Cardiac fibroblast (primary cell): ENCODE measurements at regions not wholly inside any gene's neighbourhood (a gene's known extent, or its start where the extent isn't known, plus 50 kb on each side); places are given as distances from the start of the nearest gene placed in this dataset.
A peak's percentile ranks its signal among the peaks of the same experiment; 100 is the strongest.

Experiments
- DNase-seq, 2 donors: peaks; one replicate each; pipeline versions ENCODE4 v3.0.0 to v3.0.0-alpha.2; 2010; ENCODE audit warnings: low read depth in 2 of 2
- H3K4me3 ChIP-seq, 2 donors: replicated peaks in 1 of 2; 1 replicate in 1 of 2; 2 replicates in 1 of 2; pipeline ENCODE4 v1.5.1; 2011; ENCODE audit warnings: low read depth in 2 of 2, low read length in 2 of 2, mild to moderate bottlenecking in 2 of 2, moderate library complexity in 1 of 2
- CTCF ChIP-seq: IDR thresholded peaks from one replicate; pipeline ENCODE4 v1.5.1; 2011; ENCODE audit warnings: low read depth, mild to moderate bottlenecking, low read length, inconsistent platforms

GRCh38 chr13:64283926-64284325 is 2868.3 kb upstream of the PCDH20 start:
- DNase-seq: peak in 1 of 2 donors; percentile 3

DNA sequence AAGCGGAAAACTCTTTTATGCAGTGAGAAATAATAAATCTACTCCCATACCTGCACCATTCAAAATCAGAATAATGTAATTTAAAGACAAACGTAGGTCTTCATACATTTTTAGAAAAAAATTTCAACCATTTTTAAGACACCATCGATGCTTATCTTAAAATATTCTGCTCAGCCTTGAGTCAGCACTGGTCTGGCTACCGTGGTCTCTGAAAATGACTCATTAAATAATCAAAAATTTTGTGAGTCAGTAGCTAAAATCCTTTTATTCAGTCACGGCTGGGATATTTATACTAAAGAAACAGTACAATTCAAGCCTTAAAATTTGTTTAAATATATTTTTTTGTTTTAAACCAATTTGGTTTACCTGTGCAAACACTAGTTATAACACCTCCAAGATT is 2862.8 kb upstream of the PCDH20 start:
- no peak overlapping the region for H3K4me3 ChIP-seq
- DNase-seq: peak; percentile 29 to 79
- TF ChIP-seq CTCF: no peak

More at GRCh38 chr13:64283926-64284325, 2868.3 kb upstream of the PCDH20 start:
- no peak for TF ChIP-seq CTCF
- no peak overlapping the region for H3K4me3 ChIP-seq

DNA sequence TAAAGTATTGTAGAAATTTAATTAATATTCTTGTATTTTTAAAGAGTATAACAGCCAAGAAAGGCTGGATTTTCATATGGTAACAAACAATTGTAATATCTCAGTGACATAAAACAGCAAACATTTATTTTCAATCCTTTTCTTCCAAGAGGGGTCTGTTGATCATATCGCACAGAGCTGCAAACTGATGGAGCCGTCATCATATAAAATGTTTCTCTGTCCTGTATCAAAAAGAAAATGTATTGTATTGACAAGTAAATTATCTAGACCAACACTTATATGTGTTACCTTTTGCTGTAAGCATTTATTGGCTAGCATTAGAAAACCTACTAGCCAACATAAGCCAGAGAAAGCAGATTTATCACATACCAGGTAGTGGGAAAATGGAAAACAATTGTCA is 2861.4 kb upstream of the PCDH20 start:
- H3K4me3 ChIP-seq: no peak overlapping the region
- no peak for TF ChIP-seq CTCF
- no peak for DNase-seq

DNA sequence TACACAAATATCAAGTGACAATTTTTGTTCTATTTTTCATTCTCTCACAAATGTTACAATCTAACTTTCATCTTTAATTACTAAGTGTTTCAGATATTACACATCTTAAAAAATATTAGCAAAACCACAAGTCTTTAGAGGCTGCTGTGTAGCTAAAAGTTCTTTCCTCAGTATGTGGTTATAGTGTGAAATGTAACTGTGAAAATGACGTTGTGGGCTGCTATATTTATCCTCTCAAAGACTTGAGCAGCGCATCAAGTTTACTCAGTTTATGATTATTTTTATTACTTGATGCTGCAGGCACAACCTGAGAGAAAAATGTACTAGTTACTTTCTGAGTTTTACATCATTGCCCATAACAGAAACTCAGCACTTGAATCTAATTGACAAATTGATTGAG is 2860.6 kb upstream of the PCDH20 start:
- DNase-seq: no peak
- no peak overlapping the region for H3K4me3 ChIP-seq
- TF ChIP-seq CTCF: no peak

- DNase-seq: peak; percentile 11 to 60
- no peak for TF ChIP-seq CTCF
- H3K4me3 ChIP-seq: no peak overlapping the region
These were observed 2859.0 kb upstream of the PCDH20 start for GRCh38 chr13:64274481-64275217.

DNA sequence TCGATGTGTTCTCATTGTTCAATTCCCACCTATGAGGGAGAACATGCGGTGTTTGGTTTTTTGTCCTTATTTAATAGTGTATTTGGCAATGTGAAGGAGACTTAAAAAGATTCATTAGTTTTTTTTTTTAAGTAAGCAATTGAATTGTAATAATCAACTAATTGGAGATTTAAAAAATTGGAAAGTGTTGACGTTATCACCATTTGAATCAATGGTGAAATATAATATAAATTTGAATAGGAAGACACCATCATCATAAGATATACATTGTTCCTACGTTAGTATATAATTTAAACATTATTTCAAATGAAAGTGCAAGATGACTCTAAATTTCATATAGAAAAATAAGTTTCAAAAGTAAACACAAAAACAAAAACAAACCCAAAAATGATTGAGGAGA is 2858.1 kb upstream of the PCDH20 start:
- H3K4me3 ChIP-seq: no peak overlapping the region
- no peak for DNase-seq
- TF ChIP-seq CTCF: no peak

GRCh38 chr13:64272681-64273080 is 2857.0 kb upstream of the PCDH20 start:
- no peak for TF ChIP-seq CTCF
- no peak overlapping the region for H3K4me3 ChIP-seq
- peak in 1 of 2 donors; percentile 6 for DNase-seq
